ENCODE measurements at regions not wholly inside any gene's neighbourhood (a gene's known extent, or its start where the extent isn't known, plus 50 kb on each side); places are given as distances from the start of the nearest gene placed in this dataset.

DNA sequence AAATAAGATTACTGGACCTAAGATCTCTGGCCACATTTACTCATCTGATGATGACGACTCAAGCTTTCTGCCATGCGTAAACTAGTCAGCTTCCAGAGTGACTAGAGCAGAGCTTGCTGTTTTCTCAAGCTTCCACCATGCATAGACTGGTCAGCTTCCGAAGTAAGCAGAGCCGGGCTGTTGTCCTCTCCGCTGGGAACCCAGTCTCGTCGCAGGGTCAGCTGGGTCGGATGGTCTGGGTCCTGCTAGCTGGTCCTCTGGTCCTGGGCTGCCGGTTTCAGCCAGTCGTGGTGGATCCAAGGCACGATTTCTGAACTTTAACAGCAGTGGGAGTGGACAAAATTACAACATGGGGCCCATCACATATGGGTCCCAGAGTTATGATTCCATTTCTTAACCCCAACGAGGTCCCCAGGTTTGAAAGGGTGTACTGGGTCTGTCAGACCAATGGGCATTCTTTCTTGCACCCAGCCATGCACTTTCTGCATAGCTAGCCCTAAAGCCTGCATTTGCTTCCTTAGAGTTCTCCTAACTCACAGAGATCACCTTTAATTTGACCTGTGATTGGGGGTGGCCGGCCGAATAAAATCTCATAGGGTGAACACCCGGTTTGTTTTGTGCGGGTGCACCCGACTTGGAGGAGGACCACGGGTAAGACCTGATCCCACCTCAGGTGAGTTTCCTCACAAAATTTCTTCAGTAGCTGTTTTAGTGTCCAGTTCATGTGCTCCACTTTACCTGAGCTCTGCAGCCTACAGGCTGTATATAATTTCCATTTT, 1312.8 kb downstream of the TMEM121 start:
- Histone ChIP-seq H3K36me3 (ENCODE audit: control insufficient read depth in 2 of 2, extremely low read depth in 1 of 2, insufficient read depth in 2 of 2, low read length in 2 of 2) (no peaks in the 10 kb centered on the region), H2AFZ (ENCODE audit: low read depth, low read length) (no peak overlapping the region), H3K27me3 (ENCODE audit: control insufficient read depth in 2 of 2, insufficient read depth in 2 of 2, low read length in 2 of 2) (no peaks in the 10 kb centered on the region), H3K79me2 (ENCODE audit: control insufficient read depth, insufficient read depth, low read length) (no peaks in the 10 kb centered on the region), H3K9me1 (replicated peaks; ENCODE audit: control insufficient read depth, extremely low read depth, insufficient read depth, low read length) (no peaks in the 10 kb centered on the region), H3K9me3 (replicated peaks; ENCODE audit: control insufficient read depth, insufficient read depth, low read length) (peaks cover 3% of the 10 kb centered on the region), H3K27ac (ENCODE audit: insufficient read depth, low read depth, low read length) (no peak overlapping the region), H3K9ac (replicated peaks; ENCODE audit: extremely low read depth, insufficient read depth, low read length) (no peak overlapping the region), H4K20me1 (replicated peaks; ENCODE audit: control insufficient read depth, extremely low read depth, insufficient read depth, low read length) (no peaks in the 10 kb centered on the region), H3K4me2 (ENCODE audit: insufficient read depth, low read length) (no peak overlapping the region), H3K4me1 (ENCODE audit: control insufficient read depth, extremely low read depth, insufficient read depth, low read length) (no peaks in the 10 kb centered on the region), H3K4me3 (replicated peaks in 1 of 3; ENCODE audit: insufficient read depth in 1 of 3, low read depth in 1 of 3, low read length in 3 of 3) (no peak overlapping the region)
- dilution Hi-C loops (cut with MboI; ENCODE audit: extremely low pct_ligation_motif_present, low sequenced_read_pairs): no loop called here
- TF ChIP-seq EZH2 (IDR thresholded peaks at IDR 0.05; ENCODE audit: borderline replicate concordance, low read depth, low read length, severe bottlenecking) (no peak), FOS (IDR thresholded peaks at IDR 0.05; ENCODE audit: borderline replicate concordance, insufficient read depth, low read length) (no peak), POLR2A (IDR thresholded peaks at IDR 0.05; ENCODE audit: low read depth, low read length) (no peak)
- TF ChIP-seq, protein P1, sequence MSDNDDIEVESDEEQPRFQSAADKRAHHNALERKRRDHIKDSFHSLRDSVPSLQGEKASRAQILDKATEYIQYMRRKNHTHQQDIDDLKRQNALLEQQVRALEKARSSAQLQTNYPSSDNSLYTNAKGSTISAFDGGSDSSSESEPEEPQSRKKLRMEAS (IDR thresholded peaks at IDR 0.05; ENCODE audit: insufficient read depth, insufficient read length): no peak
- ChIA-PET POLR2A (no interaction called here), CTCF (no interaction called here)
- intact Hi-C loops (cut with micrococcal nuclease): no loop called here
- BruUV-seq (replicated peaks): no TSS peak
- no peak for FAIRE-seq
- no peak for DNase-seq (ENCODE audit: low read depth, low spot score)

DNA sequence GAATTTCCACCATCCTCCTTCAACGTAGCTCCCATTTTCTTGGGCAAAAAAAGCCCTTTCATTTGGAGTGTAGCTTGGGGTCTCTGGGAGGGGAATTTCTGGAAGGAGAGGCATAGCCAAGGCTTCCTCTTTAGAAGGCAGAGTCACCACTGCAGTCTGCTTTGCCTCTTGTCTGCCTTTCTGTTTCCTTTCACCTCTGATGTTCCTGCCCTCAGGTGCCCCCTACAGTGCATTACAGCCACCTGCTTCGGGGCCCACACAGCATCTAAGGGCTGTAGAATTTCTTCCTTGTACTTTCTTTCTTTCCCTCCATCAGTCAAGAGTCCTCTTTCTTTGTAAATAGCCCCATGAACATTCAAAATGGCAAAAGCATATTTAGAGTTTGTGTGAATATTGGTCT, 1313.9 kb downstream of the TMEM121 start:
- Histone ChIP-seq H3K79me2 (ENCODE audit: control insufficient read depth, insufficient read depth, low read length) (no peaks in the 10 kb centered on the region), H3K4me3 (replicated peaks in 1 of 3; ENCODE audit: insufficient read depth in 1 of 3, low read depth in 1 of 3, low read length in 3 of 3) (no peak overlapping the region), H3K27ac (ENCODE audit: insufficient read depth, low read depth, low read length) (no peak overlapping the region), H3K9ac (replicated peaks; ENCODE audit: extremely low read depth, insufficient read depth, low read length) (no peak overlapping the region), H3K4me1 (ENCODE audit: control insufficient read depth, extremely low read depth, insufficient read depth, low read length) (no peaks in the 10 kb centered on the region), H4K20me1 (replicated peaks; ENCODE audit: control insufficient read depth, extremely low read depth, insufficient read depth, low read length) (no peaks in the 10 kb centered on the region), H3K36me3 (ENCODE audit: control insufficient read depth in 2 of 2, extremely low read depth in 1 of 2, insufficient read depth in 2 of 2, low read length in 2 of 2) (no peaks in the 10 kb centered on the region), H3K4me2 (ENCODE audit: insufficient read depth, low read length) (no peak overlapping the region), H3K9me1 (replicated peaks; ENCODE audit: control insufficient read depth, extremely low read depth, insufficient read depth, low read length) (no peaks in the 10 kb centered on the region), H3K27me3 (ENCODE audit: control insufficient read depth in 2 of 2, insufficient read depth in 2 of 2, low read length in 2 of 2) (no peaks in the 10 kb centered on the region), H3K9me3 (replicated peaks; ENCODE audit: control insufficient read depth, insufficient read depth, low read length) (peaks cover 3% of the 10 kb centered on the region), H2AFZ (ENCODE audit: low read depth, low read length) (no peak overlapping the region)
- ChIA-PET POLR2A (no interaction called here), CTCF (no interaction called here)
- TF ChIP-seq POLR2A (IDR thresholded peaks at IDR 0.05; ENCODE audit: low read depth, low read length) (no peak), MYC (IDR thresholded peaks at IDR 0.05; ENCODE audit: low read depth, low read length) (no peak), POLR2AphosphoS5 (IDR thresholded peaks at IDR 0.05; ENCODE audit: insufficient read depth, low read depth, low read length) (no peak), FOS (IDR thresholded peaks at IDR 0.05; ENCODE audit: borderline replicate concordance, insufficient read depth, low read length) (no peak), JUN (IDR thresholded peaks at IDR 0.05; ENCODE audit: borderline replicate concordance, insufficient read depth, insufficient read length, low read depth) (no peak), GATA2 (IDR thresholded peaks at IDR 0.05; ENCODE audit: insufficient read depth, insufficient read length, low read depth, low read length) (no peak), EZH2 (IDR thresholded peaks at IDR 0.05; ENCODE audit: borderline replicate concordance, low read depth, low read length, severe bottlenecking) (no peak)
- TF ChIP-seq, protein P1 (IDR thresholded peaks at IDR 0.05; ENCODE audit: insufficient read depth, insufficient read length): no peak
- TF ChIP-seq, protein P2, sequence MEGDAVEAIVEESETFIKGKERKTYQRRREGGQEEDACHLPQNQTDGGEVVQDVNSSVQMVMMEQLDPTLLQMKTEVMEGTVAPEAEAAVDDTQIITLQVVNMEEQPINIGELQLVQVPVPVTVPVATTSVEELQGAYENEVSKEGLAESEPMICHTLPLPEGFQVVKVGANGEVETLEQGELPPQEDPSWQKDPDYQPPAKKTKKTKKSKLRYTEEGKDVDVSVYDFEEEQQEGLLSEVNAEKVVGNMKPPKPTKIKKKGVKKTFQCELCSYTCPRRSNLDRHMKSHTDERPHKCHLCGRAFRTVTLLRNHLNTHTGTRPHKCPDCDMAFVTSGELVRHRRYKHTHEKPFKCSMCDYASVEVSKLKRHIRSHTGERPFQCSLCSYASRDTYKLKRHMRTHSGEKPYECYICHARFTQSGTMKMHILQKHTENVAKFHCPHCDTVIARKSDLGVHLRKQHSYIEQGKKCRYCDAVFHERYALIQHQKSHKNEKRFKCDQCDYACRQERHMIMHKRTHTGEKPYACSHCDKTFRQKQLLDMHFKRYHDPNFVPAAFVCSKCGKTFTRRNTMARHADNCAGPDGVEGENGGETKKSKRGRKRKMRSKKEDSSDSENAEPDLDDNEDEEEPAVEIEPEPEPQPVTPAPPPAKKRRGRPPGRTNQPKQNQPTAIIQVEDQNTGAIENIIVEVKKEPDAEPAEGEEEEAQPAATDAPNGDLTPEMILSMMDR (IDR thresholded peaks at IDR 0.05; ENCODE audit: extremely low read depth in 1 of 2, insufficient read depth in 1 of 2, low read depth in 1 of 2, low read length in 2 of 2): no peak
- FAIRE-seq (no peak), DNase-seq (ENCODE audit: low read depth, low spot score) (no peak)
- dilution Hi-C loops (cut with MboI; ENCODE audit: extremely low pct_ligation_motif_present, low sequenced_read_pairs) (no loop called here), intact Hi-C loops (cut with micrococcal nuclease) (no loop called here)
- no TSS peak for BruUV-seq (replicated peaks)

Data from endothelial cell of umbilical vein (primary cell).